LNCaP clone FGC (cell line): ENCODE measurements at regions not wholly inside any gene's neighbourhood (a gene's known extent, or its start where the extent isn't known, plus 50 kb on each side); places are given as distances from the start of the nearest gene placed in this dataset.

Source experiments
- DNase-seq: peaks from one replicate; pipeline ENCODE4 v3.0.0-alpha.2; 2011; ENCODE audit warnings: low read depth
- H3K4me3 ChIP-seq: 2 replicates; pipeline ENCODE4 v1.5.1; 2011; ENCODE audit warnings: mild to moderate bottlenecking, low read depth, low read length, control low read depth
- TF ChIP-seq, protein P1 (sequence below): IDR thresholded peaks from 2 replicates; pipeline ENCODE4 v1.5.1; 2012; ENCODE audit warnings: mild to moderate bottlenecking; ENCODE audit not compliant: control insufficient read depth, insufficient read depth; ENCODE audit errors: extremely low read depth

DNA sequence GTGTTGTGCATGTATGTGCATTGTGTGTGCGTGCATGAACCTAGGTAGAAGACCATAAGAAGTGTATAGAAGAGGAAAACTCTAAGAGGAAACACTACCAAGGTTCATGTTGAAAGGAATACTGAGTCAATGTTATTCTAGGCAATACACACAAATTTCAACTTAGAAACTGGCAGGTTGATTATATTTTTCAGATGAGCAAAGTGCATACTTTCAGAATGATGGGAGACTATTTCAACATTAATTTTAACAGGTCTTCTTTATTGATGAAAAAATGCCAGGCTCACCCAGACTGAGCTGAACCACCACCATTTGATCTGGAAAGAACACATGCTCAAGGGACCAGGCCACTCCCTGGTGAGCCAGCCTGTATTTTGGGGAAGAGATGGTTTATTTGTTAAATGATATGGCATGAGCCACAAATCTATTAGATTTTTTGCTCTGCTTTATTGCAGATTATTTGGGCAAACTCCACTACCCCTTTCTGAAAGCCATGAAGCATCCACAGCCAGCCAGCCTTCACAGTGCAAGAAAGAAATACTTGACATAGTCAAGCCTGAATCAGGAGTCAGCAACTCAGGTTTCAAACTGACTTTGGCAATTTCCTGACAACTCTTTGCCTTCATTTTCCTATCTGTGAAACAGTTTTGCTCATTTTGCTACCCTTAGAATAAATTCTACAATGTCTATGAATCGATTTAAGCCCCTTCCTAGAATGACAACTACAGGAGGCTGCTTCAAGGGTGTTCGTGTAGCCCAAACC, 368.9 kb downstream of the COG6 start:
- DNase-seq, result no peak
- TF ChIP-seq, protein P1, sequence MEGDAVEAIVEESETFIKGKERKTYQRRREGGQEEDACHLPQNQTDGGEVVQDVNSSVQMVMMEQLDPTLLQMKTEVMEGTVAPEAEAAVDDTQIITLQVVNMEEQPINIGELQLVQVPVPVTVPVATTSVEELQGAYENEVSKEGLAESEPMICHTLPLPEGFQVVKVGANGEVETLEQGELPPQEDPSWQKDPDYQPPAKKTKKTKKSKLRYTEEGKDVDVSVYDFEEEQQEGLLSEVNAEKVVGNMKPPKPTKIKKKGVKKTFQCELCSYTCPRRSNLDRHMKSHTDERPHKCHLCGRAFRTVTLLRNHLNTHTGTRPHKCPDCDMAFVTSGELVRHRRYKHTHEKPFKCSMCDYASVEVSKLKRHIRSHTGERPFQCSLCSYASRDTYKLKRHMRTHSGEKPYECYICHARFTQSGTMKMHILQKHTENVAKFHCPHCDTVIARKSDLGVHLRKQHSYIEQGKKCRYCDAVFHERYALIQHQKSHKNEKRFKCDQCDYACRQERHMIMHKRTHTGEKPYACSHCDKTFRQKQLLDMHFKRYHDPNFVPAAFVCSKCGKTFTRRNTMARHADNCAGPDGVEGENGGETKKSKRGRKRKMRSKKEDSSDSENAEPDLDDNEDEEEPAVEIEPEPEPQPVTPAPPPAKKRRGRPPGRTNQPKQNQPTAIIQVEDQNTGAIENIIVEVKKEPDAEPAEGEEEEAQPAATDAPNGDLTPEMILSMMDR, result no peak
- H3K4me3 ChIP-seq, result no peak overlapping the region

GRCh38 chr13:40024967-40025714, 369.7 kb downstream of the COG6 start:
- H3K4me3 ChIP-seq, result no peak overlapping the region
- TF ChIP-seq, protein P1, result no peak
- DNase-seq, result no peak

DNA sequence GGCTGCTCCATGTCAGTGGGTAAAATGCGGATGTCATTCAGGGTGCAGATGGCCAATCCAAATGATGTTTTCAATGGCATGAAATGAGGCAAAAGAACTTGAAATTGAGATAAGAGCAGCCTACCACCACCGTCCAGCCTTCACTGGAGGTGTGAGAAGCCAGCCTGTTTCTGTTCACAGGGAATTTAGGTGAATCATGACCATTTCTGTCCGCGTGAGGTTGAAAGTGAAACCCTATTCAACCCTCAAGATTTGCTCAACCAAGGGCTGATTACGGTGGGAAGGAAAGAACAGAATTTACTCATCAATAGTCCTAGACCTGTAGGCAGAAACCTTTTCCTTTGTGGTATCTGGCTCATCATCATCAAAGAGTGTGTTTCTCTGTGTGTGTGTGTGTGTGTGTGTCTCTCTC, 370.7 kb downstream of the COG6 start:
- TF ChIP-seq, protein P1, result no peak
- no peak overlapping the region for H3K4me3 ChIP-seq
- DNase-seq, result no peak

DNA sequence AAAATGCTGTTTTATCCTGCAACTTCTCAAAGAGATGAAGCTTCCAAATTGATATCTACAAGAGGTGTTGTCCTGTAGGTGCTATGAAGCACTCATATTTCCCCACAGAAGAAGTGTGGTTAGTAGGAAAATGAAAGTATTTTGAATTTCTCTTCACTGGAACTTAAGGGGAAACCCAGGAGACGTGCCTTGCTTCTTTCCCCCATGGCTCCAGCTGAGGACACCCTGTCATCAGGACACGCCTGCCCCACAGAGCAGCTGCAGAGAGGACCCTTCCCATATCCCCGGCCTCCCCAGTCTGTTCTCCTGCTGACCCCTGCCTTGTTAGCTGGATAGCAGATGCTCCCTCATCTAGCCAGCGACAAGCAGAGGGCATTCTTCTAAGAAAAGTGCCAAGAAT, 371.3 kb downstream of the COG6 start:
- no peak for DNase-seq
- no peak overlapping the region for H3K4me3 ChIP-seq
- TF ChIP-seq, protein P1, result no peak

DNA sequence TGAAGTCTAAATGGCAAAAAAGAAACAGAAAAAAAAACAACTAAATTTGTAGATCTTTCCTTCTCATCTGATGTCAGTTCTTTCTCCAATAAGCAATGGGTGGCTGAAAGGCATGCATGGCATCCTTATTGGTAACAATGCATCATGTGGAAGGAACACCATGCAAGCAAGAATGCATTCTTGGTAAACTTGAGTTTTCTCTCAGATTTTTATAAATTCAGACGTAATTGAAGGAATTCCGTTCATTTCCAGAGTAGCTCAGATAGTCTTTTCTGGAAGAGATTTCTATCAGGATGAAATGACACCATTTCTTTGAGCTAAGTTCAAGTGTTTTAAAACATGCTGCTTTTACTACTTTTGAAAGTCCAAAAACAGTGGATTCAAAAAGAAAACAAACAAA, 373.0 kb downstream of the COG6 start:
- no peak overlapping the region for H3K4me3 ChIP-seq
- no peak for DNase-seq
- TF ChIP-seq, protein P1, result no peak

GRCh38 chr13:40031031-40031430, 375.6 kb downstream of the COG6 start:
- DNase-seq, result no peak
- TF ChIP-seq, protein P1, result no peak
- no peak overlapping the region for H3K4me3 ChIP-seq
